H9 (cell line): ENCODE measurements at regions not wholly inside any gene's neighbourhood (a gene's known extent, or its start where the extent isn't known, plus 50 kb on each side); places are given as distances from the start of the nearest gene placed in this dataset.

Experiments
- DNase-seq: peaks from one replicate; pipeline ENCODE4 v3.0.0-alpha.2; 2017
- H2AFZ ChIP-seq: one replicate; pipeline ENCODE4 v1.6.1; 2013; ENCODE audit warnings: mild to moderate bottlenecking, low read length, control low read depth, moderate library complexity
- H2AK5ac ChIP-seq: 2 replicates; pipeline ENCODE4 v1.6.1; 2013; ENCODE audit warnings: low read length, control low read depth, mixed read lengths; ENCODE audit not compliant: insufficient read length
- H2BK120ac ChIP-seq: one replicate; pipeline ENCODE4 v1.6.1; 2013; ENCODE audit warnings: low read depth, mild to moderate bottlenecking, low read length, control low read depth, inconsistent platforms; ENCODE audit not compliant: poor library complexity, severe bottlenecking
- H2BK12ac ChIP-seq: 2 replicates; pipeline ENCODE4 v1.6.1; 2013; ENCODE audit warnings: low read length, control low read depth, mixed read lengths, low read depth; ENCODE audit not compliant: insufficient read length
- H2BK15ac ChIP-seq: 2 replicates; pipeline ENCODE4 v1.6.1; 2013; ENCODE audit warnings: low read depth, low read length, control low read depth
- H2BK20ac ChIP-seq: one replicate; pipeline ENCODE4 v1.6.1; 2013; ENCODE audit warnings: low read depth, mild to moderate bottlenecking, low read length, control low read depth, inconsistent platforms; ENCODE audit not compliant: poor library complexity, severe bottlenecking
- H2BK5ac ChIP-seq: 2 replicates; pipeline ENCODE4 v1.6.1; 2013; ENCODE audit warnings: low read length, control low read depth, mixed read lengths; ENCODE audit not compliant: insufficient read length
- H3K14ac ChIP-seq: 2 replicates; pipeline ENCODE4 v1.6.1; 2013; ENCODE audit warnings: low read length, control low read depth; ENCODE audit not compliant: insufficient read depth
- H3K18ac ChIP-seq: 2 replicates; pipeline ENCODE4 v1.6.1; 2013; ENCODE audit warnings: low read depth, mild to moderate bottlenecking, mixed read lengths, low read length, control low read depth; ENCODE audit not compliant: insufficient read length
- H3K23ac ChIP-seq: 2 replicates; pipeline ENCODE4 v1.6.1; 2013; ENCODE audit warnings: low read length, control low read depth, mixed read lengths, low read depth; ENCODE audit not compliant: insufficient read length
- H3K23me2 ChIP-seq: 2 replicates; pipeline ENCODE4 v1.6.1; 2013; ENCODE audit warnings: low read depth, mild to moderate bottlenecking, mixed read lengths, low read length, control low read depth; ENCODE audit not compliant: insufficient read length, poor library complexity, severe bottlenecking
- H3K27ac ChIP-seq: 2 replicates; pipeline ENCODE4 v1.5.1; 2013; ENCODE audit warnings: low read length, control low read depth, mixed read lengths, low read depth; ENCODE audit not compliant: insufficient read length
- H3K27me3 ChIP-seq: 2 replicates; pipeline ENCODE4 v1.6.1; 2013; ENCODE audit warnings: low read length, control low read depth, inconsistent platforms; ENCODE audit not compliant: insufficient read depth
- H3K4ac ChIP-seq: 2 replicates; pipeline ENCODE4 v1.6.1; 2013; ENCODE audit warnings: low read depth, mild to moderate bottlenecking, control low read depth, inconsistent platforms, low read length, moderate library complexity
- H3K4me1 ChIP-seq: 2 replicates; pipeline ENCODE4 v1.6.1; 2013; ENCODE audit warnings: low read length, control low read depth, inconsistent platforms; ENCODE audit not compliant: insufficient read depth
- H3K4me2 ChIP-seq: 2 replicates; pipeline ENCODE4 v1.6.1; 2013; ENCODE audit warnings: low read length, control low read depth, mixed read lengths; ENCODE audit not compliant: insufficient read length, insufficient read depth
- H3K56ac ChIP-seq: 2 replicates; pipeline ENCODE4 v1.6.1; 2013; ENCODE audit warnings: low read depth, mild to moderate bottlenecking, mixed read lengths, low read length, control low read depth; ENCODE audit not compliant: insufficient read length
- H3K79me1 ChIP-seq: 2 replicates; pipeline ENCODE4 v1.6.1; 2013; ENCODE audit warnings: low read depth, mild to moderate bottlenecking, moderate library complexity, low read length, control low read depth, inconsistent platforms; ENCODE audit not compliant: insufficient read depth, poor library complexity, severe bottlenecking
- H3K79me2 ChIP-seq: 2 replicates; pipeline ENCODE4 v1.6.1; 2013; ENCODE audit warnings: low read length, control low read depth, inconsistent platforms; ENCODE audit not compliant: insufficient read depth
- H3K9ac ChIP-seq: 2 replicates; pipeline ENCODE4 v1.6.1; 2013; ENCODE audit warnings: low read length, control low read depth, mixed read lengths; ENCODE audit not compliant: insufficient read length; ENCODE audit errors: extremely low read depth
- H3K9me3 ChIP-seq: one replicate; pipeline ENCODE4 v1.6.1; 2013; ENCODE audit warnings: low read depth, low read length, inconsistent platforms; ENCODE audit not compliant: control insufficient read depth
- H3T11ph ChIP-seq: one replicate; pipeline ENCODE4 v1.6.1; 2013; ENCODE audit warnings: mild to moderate bottlenecking, low read length, control low read depth, inconsistent platforms
- H4K20me1 ChIP-seq: one replicate; pipeline ENCODE4 v1.6.1; 2013; ENCODE audit not compliant: control insufficient read depth, insufficient read length, insufficient read depth
- H4K5ac ChIP-seq: 2 replicates; pipeline ENCODE4 v1.6.1; 2013; ENCODE audit warnings: low read depth, mild to moderate bottlenecking, mixed read lengths, low read length, control low read depth; ENCODE audit not compliant: insufficient read length
- H4K8ac ChIP-seq: replicated peaks from 2 replicates; pipeline ENCODE4 v1.6.1; 2013; ENCODE audit warnings: low read length, control low read depth, mixed read lengths, low read depth; ENCODE audit not compliant: insufficient read length
- H4K91ac ChIP-seq: 2 replicates; pipeline ENCODE4 v1.6.1; 2013; ENCODE audit warnings: low read depth, mild to moderate bottlenecking, moderate library complexity, mixed read lengths, low read length, control low read depth; ENCODE audit not compliant: insufficient read length
- H3K27ac Mint-ChIP-seq, 3 experiments: 2 replicates in 2 of 3; 3 replicates in 1 of 3; pipeline ENCODE4 v1.8.0; 2020 to 2021; ENCODE audit warnings: mixed read lengths in 3 of 3, mild to moderate bottlenecking in 1 of 3, moderate library complexity in 1 of 3
- H3K27me3 Mint-ChIP-seq: 2 replicates; pipeline ENCODE4 v1.8.0; 2021; ENCODE audit warnings: low read depth, mild to moderate bottlenecking, moderate library complexity, mixed read lengths
- H3K36me3 Mint-ChIP-seq, 3 experiments: 2 replicates in 2 of 3; 3 replicates in 1 of 3; pipeline ENCODE4 v1.8.0; 2020 to 2021; ENCODE audit warnings: low read depth in 3 of 3, mixed read lengths in 3 of 3; ENCODE audit not compliant: insufficient read depth in 1 of 3
- H3K4me1 Mint-ChIP-seq, 2 experiments: 2 replicates each; pipeline ENCODE4 v1.8.0; 2020; ENCODE audit warnings: mixed read lengths in 2 of 2
- H3K4me3 Mint-ChIP-seq, 2 experiments: 2 replicates in 1 of 2; 3 replicates in 1 of 2; pipeline ENCODE4 v1.8.0; 2020 to 2021; ENCODE audit warnings: mild to moderate bottlenecking in 2 of 2, mixed read lengths in 2 of 2, moderate library complexity in 1 of 2
- H3K9me3 Mint-ChIP-seq, 2 experiments: 2 replicates in 1 of 2; 3 replicates in 1 of 2; pipeline ENCODE4 v1.8.0; 2020; ENCODE audit warnings: mild to moderate bottlenecking in 2 of 2, mixed read lengths in 2 of 2, moderate library complexity in 1 of 2
- CTCF ChIP-seq: fragments of 200-600 bp; sonication (generic); conservative IDR thresholded peaks from 3 replicates; pipeline ENCODE4 v1.8.0; 2021; ENCODE audit warnings: antibody characterized with exemption, mild to moderate bottlenecking
- WGBS: extraction: QIAGEN DNeasy Blood & Tissue Kit; methylation state at CpG from one replicate; pipeline ENCODE4 v1.1.7; 2013; ENCODE audit warnings: missing lambda C conversion rate, low lambda C conversion rate, mixed read lengths; ENCODE audit not compliant: insufficient read length; ENCODE audit errors: extremely low coverage; 5-methylcytosine and 5-hydroxymethylcytosine counted together

- no peak overlapping the region for H3K23ac ChIP-seq
- TF ChIP-seq CTCF, result peak; percentile 55; the same call in 2 of the 3 replicates
- H3K56ac ChIP-seq, result no peak overlapping the region
- DNase-seq, result peak; percentile 66
- no peak overlapping the region for H3T11ph ChIP-seq
- H4K20me1 ChIP-seq, result no peaks in the 10 kb centered on the region
- no peaks in the 10 kb centered on the region for H3K23me2 ChIP-seq
- no peak overlapping the region for H2BK15ac ChIP-seq
- H3K9ac ChIP-seq, result no peak overlapping the region
- H2BK120ac ChIP-seq, result no peak overlapping the region
- no peak overlapping the region for H2AK5ac ChIP-seq
- H3K4me2 ChIP-seq, result no peak overlapping the region
- H2AFZ ChIP-seq, result no peak overlapping the region
- no peak overlapping the region for H3K4ac ChIP-seq
- H4K5ac ChIP-seq, result no peak overlapping the region
- H2BK5ac ChIP-seq, result no peak overlapping the region
- Mint-ChIP-seq H3K4me3 (no peak overlapping the region), H3K27me3 (no peaks in the 10 kb centered on the region), H3K9me3 (peaks cover 7 to 18% of the 10 kb centered on the region in 2 experiments; a peak in 4 of 5 replicates), H3K4me1 (peaks cover 27 to 28% of the 10 kb centered on the region in 2 experiments), H3K36me3 (peaks cover 0 to 21% (median 14%) of the 10 kb centered on the region in 3 experiments; a peak in 5 of 7 replicates), H3K27ac (no peak overlapping the region)
- no peaks in the 10 kb centered on the region for H3K79me2 ChIP-seq
- no peak overlapping the region for H2BK20ac ChIP-seq
- H2BK12ac ChIP-seq, result no peak overlapping the region
- H3K9me3 ChIP-seq, result no peaks in the 10 kb centered on the region
- H3K18ac ChIP-seq, result no peak overlapping the region
- no peak overlapping the region for H3K14ac ChIP-seq
- H3K27ac ChIP-seq, result no peak overlapping the region
- H3K4me1 ChIP-seq, result no peaks in the 10 kb centered on the region; the same call in 1 of the 2 replicates
- no peaks in the 10 kb centered on the region for H3K79me1 ChIP-seq
- WGBS, result no CpG with 5 or more reads among the region's 3 CpGs
- H4K8ac ChIP-seq, result no peak overlapping the region
- no peak overlapping the region for H4K91ac ChIP-seq
- no peaks in the 10 kb centered on the region for H3K27me3 ChIP-seq
Measured at GRCh38 chrX:122113376-122113775, 1066.0 kb downstream of the GLUD2 start.
